B cell (primary cell): ENCODE measurements at regions not wholly inside any gene's neighbourhood (a gene's known extent, or its start where the extent isn't known, plus 50 kb on each side); places are given as distances from the start of the nearest gene placed in this dataset.
"Not testable (repeated sequence)": the region's sequence is repeated elsewhere in the genome, so short reads cannot be mapped to it uniquely, and the experiment has no call there.

Source experiments
- ATAC-seq: fragments of 200-7000 bp; cut with Tn5 transposase; one replicate; pipeline ENCODE4 v1.10.0; 2021; ENCODE audit warnings: low read depth, mild to moderate bottlenecking, moderate number of reproducible peaks, moderate library complexity
- CTCF ChIA-PET: fragments of 350-600 bp; sonication (Branson Sonifier 250); formaldehyde crosslinking; loops from one replicate; lab custom pipeline; 2021; ENCODE audit warnings: antibody characterized with exemption, inconsistent platforms; lab: Charles Lee
- POLR2A ChIA-PET: fragments of 350-600 bp; sonication (Branson Sonifier 250); formaldehyde crosslinking; loops from one replicate; lab custom pipeline; 2021; ENCODE audit warnings: antibody characterized with exemption; lab: Charles Lee
- DNase-seq: peaks from one replicate; pipeline ENCODE4 v3.0.0; 2013
- H2AFZ ChIP-seq: 2 replicates; pipeline ENCODE4 v1.6.1; 2012; ENCODE audit warnings: mild to moderate bottlenecking, low read depth, low read length; ENCODE audit not compliant: insufficient read depth, poor library complexity, severe bottlenecking
- H3K27ac ChIP-seq, 2 donors: 1 replicate in 1 of 2; 2 replicates in 1 of 2; pipeline ENCODE4 v1.5.1; 2012 to 2013; ENCODE audit warnings: low read length in 2 of 2, mild to moderate bottlenecking in 2 of 2, moderate library complexity in 1 of 2
- H3K27me3 ChIP-seq, 4 experiments: fragments of 200-600 bp in 1 of 4; sonication (generic) in 1 of 4; replicated peaks in 1 of 4; 1 replicate in 2 of 4; 2 replicates in 2 of 4; pipeline versions ENCODE4 v1.6.1 to v1.7.0; 2013 to 2016; ENCODE audit warnings: low read length in 3 of 4, mild to moderate bottlenecking in 2 of 4, mixed read lengths in 1 of 4, moderate library complexity in 1 of 4; ENCODE audit not compliant: insufficient read depth in 4 of 4, control insufficient read depth in 3 of 4; ENCODE audit errors: control extremely low read depth in 1 of 4
- H3K36me3 ChIP-seq, 2 experiments: replicated peaks in 1 of 2; 1 replicate in 1 of 2; 2 replicates in 1 of 2; pipeline versions ENCODE4 v1.6.1 to v1.7.1; 2013; ENCODE audit warnings: low read length in 1 of 2; ENCODE audit not compliant: insufficient read depth in 2 of 2, control insufficient read depth in 1 of 2; ENCODE audit errors: control extremely low read depth in 1 of 2, extremely low read depth in 1 of 2
- H3K4me1 ChIP-seq, 2 donors: fragments of 200-600 bp in 1 of 2; sonication (generic) in 1 of 2; 1 replicate in 1 of 2; 2 replicates in 1 of 2; pipeline versions ENCODE4 v1.5.1 to v1.6.1; 2013 to 2017; ENCODE audit warnings: low read length in 2 of 2; ENCODE audit not compliant: control insufficient read depth in 2 of 2, insufficient read depth in 2 of 2
- H3K4me2 ChIP-seq: replicated peaks from 2 replicates; pipeline ENCODE3; 2012; ENCODE audit warnings: mild to moderate bottlenecking, low read depth, low read length; ENCODE audit not compliant: poor library complexity, severe bottlenecking
- H3K4me3 ChIP-seq, 5 experiments: fragments of 200-600 bp in 1 of 5; sonication (generic) in 1 of 5; 1 replicate in 3 of 5; 2 replicates in 2 of 5; pipeline versions ENCODE4 v1.5.1 to v1.7.0; 2011 to 2016; ENCODE audit warnings: low read length in 4 of 5, mild to moderate bottlenecking in 4 of 5, low read depth in 2 of 5, control low read depth in 1 of 5, moderate library complexity in 1 of 5; ENCODE audit not compliant: insufficient read depth in 1 of 5; ENCODE audit errors: control extremely low read depth in 1 of 5, extremely low read depth in 1 of 5
- H3K79me2 ChIP-seq: fragments of 200-600 bp; sonication (generic); one replicate; pipeline ENCODE4 v1.6.0; 2016; ENCODE audit warnings: low read length; ENCODE audit not compliant: control insufficient read depth, insufficient read depth
- H3K9ac ChIP-seq: fragments of 200-600 bp; sonication (generic); 2 replicates; pipeline ENCODE4 v1.6.1; 2017; ENCODE audit warnings: mild to moderate bottlenecking, low read length, moderate library complexity
- H3K9me3 ChIP-seq, 3 donors: one replicate each; pipeline versions ENCODE4 v1.6.1 to v1.7.1; 2013; ENCODE audit warnings: low read length in 2 of 3; ENCODE audit not compliant: control insufficient read depth in 2 of 3, insufficient read depth in 1 of 3; ENCODE audit errors: control extremely low read depth in 1 of 3
- H4K20me1 ChIP-seq: 2 replicates; pipeline ENCODE4 v1.6.0; 2012; ENCODE audit warnings: mild to moderate bottlenecking, low read length; ENCODE audit not compliant: insufficient read depth, control insufficient read depth, poor library complexity, severe bottlenecking
- H3K27ac Mint-ChIP-seq: one replicate; pipeline ENCODE4 v1.8.0; 2021; ENCODE audit warnings: mixed read lengths
- H3K27me3 Mint-ChIP-seq: one replicate; pipeline ENCODE4 v1.8.0; 2021; ENCODE audit warnings: mixed read lengths
- H3K4me1 Mint-ChIP-seq: one replicate; pipeline ENCODE4 v1.8.0; 2021; ENCODE audit warnings: mixed read lengths
- H3K4me3 Mint-ChIP-seq: one replicate; pipeline ENCODE4 v1.8.0; 2021; ENCODE audit warnings: mixed read lengths
- H3K9me3 Mint-ChIP-seq: one replicate; pipeline ENCODE4 v1.8.0; 2022; ENCODE audit warnings: mixed read lengths; ENCODE audit not compliant: insufficient read depth
- EZH2 ChIP-seq: IDR thresholded peaks from 2 replicates; pipeline ENCODE4 v1.6.1; 2012; ENCODE audit warnings: borderline replicate concordance, low read depth, mild to moderate bottlenecking, moderate library complexity, low read length; ENCODE audit not compliant: insufficient read depth, poor library complexity, severe bottlenecking
- WGBS: methylation state at CpG from one replicate; pipeline ENCODE4 v1.1.5; 2013; ENCODE audit warnings: missing lambda C conversion rate; ENCODE audit not compliant: insufficient coverage; 5-methylcytosine and 5-hydroxymethylcytosine counted together
- intact Hi-C: fragments of 100-400 bp; cut with micrococcal nuclease; formaldehyde crosslinking; loops from one replicate; pipeline ENCODE4 v1.10.0; 2022

- Histone ChIP-seq H3K4me3 (no peak overlapping the region), H3K4me1 (no peaks in the 10 kb centered on the region), H3K9me3 (peaks cover 0 to 13% (median 0%) of the 10 kb centered on the region in 3 donors), H3K79me2 (no peaks in the 10 kb centered on the region), H3K27ac (no peak overlapping the region), H3K9ac (no peak overlapping the region), H4K20me1 (no peaks in the 10 kb centered on the region), H2AFZ (no peak overlapping the region), H3K36me3 (no peaks in the 10 kb centered on the region), H3K4me2 (no peak overlapping the region), H3K27me3 (no peaks in the 10 kb centered on the region)
- CTCF ChIA-PET = no interaction called here
- no peaks in the 10 kb centered on the region for H3K27me3 Mint-ChIP-seq
- intact Hi-C loops = no loop called here
- no peaks in the 10 kb centered on the region for H3K4me1 Mint-ChIP-seq
- no peak for TF ChIP-seq EZH2
- H3K4me3 Mint-ChIP-seq = no peak overlapping the region
- no peak for ATAC-seq
- 96% methylated on average over 37 of the region's 38 CpGs for WGBS
- H3K27ac Mint-ChIP-seq = no peak overlapping the region
- no peaks in the 10 kb centered on the region for H3K9me3 Mint-ChIP-seq
- POLR2A ChIA-PET = no interaction called here
- DNase-seq = no peak
Observed at GRCh38 chr1:99507906-99508732, 137.8 kb upstream of the PALMD start.

DNA sequence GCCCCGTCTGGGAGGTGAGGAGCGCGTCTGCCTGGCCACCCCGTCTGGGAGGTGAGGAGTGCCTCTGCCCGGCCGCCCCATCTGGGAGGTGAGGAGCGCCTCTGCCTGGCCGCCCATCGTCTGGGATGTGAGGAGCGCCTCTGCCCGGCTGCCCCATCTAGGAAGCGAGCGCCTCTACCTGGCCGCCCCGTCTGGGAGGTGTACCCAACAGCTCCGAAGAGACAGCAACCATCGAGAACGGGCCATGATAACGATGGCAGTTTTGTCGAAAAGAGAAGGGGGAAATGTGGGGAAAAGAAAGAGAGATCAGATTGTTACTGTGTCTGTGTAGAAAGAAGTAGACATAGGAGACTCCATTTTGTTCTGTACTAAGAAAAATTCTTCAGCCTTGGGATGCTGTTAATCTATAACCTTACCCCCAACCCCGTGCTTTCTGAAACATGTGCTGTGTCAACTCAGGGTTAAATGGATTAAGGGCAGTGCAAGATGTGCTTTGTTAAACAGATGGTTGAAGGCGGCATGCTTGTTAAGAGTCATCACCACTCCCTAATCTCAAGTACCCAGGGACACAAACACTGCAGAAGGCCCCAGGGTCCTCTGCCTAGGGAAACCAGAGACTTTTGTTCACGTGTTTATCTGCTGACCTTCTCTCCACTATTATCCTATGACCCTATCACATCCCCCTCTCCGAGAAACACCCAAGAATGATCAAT is 137.0 kb upstream of the PALMD start:
- H3K9me3 ChIP-seq = peaks cover 0 to 13% (median 0%) of the 10 kb centered on the region in 3 donors
- H3K4me1 ChIP-seq, H3K9me3 Mint-ChIP-seq, H3K4me2 ChIP-seq, H3K27ac Mint-ChIP-seq, H3K4me3 Mint-ChIP-seq, H3K79me2 ChIP-seq, H3K36me3 ChIP-seq, ATAC-seq, H3K27ac ChIP-seq, POLR2A ChIA-PET, DNase-seq, H3K4me3 ChIP-seq, H3K27me3 Mint-ChIP-seq, H3K4me1 Mint-ChIP-seq, H4K20me1 ChIP-seq, intact Hi-C loops, H2AFZ ChIP-seq, H3K27me3 ChIP-seq, CTCF ChIA-PET, H3K9ac ChIP-seq: not testable (repeated sequence)
- WGBS = 95% methylated on average over 15 of the region's 24 CpGs

DNA sequence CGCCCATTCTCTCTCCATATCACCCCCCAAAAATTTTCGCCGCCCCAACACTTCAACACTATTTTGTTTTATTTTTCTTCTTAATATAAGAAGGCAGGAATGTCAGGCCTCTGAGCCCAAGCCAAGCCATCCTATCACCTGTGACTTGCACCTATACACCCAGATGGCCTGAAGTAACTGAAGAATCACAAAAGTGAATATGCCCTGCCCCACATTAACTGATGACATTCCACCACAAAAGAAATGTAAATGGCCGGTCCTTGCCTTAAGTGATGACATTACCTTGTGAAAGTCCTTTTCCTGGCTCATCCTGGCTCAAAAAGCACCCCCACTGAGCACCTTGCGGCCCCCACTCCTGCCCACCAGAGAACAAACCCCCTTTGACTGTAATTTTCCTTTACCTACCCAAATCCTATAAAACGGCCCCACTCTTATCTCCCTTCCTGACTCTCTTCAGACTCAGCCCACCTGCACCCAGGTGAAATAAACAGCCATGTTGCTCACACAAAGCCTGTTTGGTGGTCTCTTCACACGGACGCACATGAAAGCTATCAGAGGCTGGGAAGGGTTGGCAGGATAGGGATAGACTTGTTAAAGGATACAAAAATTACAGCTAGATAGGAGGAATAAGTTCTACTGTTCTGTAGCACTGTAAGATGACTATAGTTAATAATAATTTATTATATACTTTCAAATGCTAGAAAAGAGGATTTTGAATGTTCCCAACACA is 130.9 kb upstream of the PALMD start:
- DNase-seq, H3K9me3 Mint-ChIP-seq, H3K9ac ChIP-seq, H3K4me3 ChIP-seq, H3K4me2 ChIP-seq, H3K4me3 Mint-ChIP-seq, H3K27me3 Mint-ChIP-seq, H3K27me3 ChIP-seq, H3K36me3 ChIP-seq, H3K27ac Mint-ChIP-seq, H2AFZ ChIP-seq, H3K79me2 ChIP-seq, intact Hi-C loops, H3K27ac ChIP-seq, H3K9me3 ChIP-seq, H3K4me1 Mint-ChIP-seq, ATAC-seq, POLR2A ChIA-PET, H4K20me1 ChIP-seq, CTCF ChIA-PET, H3K4me1 ChIP-seq: not testable (repeated sequence)
- WGBS = no CpG with 5 or more reads among the region's 8 CpGs
